ENCODE measurements at regions not wholly inside any gene's neighbourhood (a gene's known extent, or its start where the extent isn't known, plus 50 kb on each side); places are given as distances from the start of the nearest gene placed in this dataset.
"Not testable (repeated sequence)": the region's sequence is repeated elsewhere in the genome, so short reads cannot be mapped to it uniquely, and the experiment has no call there.

DNA sequence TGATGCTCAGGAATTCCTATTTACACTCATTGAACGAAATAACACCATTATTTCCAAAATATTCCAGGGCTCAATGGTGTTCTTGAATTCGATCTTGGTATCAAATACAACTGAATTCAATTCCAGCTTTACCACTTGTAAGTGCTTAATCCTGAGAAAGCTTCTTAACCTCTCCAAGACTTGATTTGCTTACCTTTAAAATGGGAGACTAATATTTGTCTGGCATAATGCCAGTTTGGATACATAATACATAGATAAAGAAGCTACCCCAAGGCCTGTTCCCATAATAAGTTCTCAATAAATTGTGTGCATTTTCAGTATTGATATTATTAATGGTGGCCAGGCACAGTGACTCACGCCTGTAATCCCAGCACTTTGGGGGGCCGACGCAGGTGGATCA, 368.9 kb upstream of the MAF start:
- no peak for DNase-seq

DNA sequence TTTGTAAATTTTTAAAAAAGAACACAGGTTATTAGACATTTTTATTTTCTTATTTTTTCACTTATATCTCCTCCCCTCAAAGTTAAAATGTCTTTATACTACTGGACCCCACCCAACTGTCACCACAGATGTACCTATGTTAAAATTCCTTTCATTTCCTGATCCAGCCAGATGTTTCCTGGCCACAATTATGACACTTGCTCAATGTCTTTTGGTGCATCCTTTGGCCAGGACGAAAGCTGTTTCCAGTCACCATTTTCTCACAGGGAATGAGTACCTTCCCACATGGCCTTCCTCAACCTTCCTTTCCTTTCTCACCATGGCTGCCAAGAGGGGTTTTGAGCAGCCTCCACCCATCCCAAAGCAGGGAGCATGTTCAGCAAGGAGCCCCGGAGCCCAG, 365.7 kb upstream of the MAF start:
- DNase-seq: no peak

- no peak for DNase-seq
These were observed 365.2 kb upstream of the MAF start for GRCh38 chr16:79965718-79966117.

DNA sequence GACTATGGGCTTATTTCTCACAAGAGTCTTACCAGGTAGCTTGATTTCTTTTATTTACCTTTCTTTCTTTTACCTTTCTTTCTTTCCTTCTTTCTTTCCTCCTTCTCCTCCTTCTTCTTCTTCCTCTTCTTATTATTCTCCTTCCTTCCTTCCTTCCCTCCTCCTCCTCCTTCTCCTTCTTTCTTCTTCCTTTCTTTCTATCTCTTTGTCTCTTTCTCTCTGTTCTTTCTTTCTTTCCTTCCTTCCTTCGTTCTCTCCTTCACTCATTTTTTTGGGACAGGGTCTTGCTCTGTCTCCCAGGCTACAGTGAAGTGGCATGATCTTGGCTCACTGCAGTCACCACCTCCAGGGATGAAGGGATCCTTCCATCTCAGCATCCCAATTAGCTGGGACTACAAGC, 363.6 kb upstream of the MAF start:
- no peak for DNase-seq

DNA sequence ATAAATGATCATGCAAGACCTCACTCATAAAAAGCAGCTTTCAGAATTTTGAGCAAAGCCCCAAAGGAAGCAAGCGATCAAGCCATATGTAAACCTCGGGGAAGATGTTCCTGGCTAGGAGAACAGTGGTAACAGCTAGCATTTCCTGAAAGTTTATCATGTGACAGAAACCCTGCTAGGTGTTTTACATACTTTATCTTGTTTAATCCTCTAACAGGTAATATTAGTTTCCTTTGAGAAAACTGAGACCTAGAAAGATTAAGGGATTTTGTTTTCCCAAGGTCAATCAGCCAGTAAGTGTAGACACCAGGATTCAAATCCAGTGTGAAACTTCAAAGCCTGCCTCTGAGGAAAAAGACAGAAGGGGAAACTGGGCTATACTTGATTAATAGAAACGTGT, 362.4 kb upstream of the MAF start:
- no peak for DNase-seq

DNA sequence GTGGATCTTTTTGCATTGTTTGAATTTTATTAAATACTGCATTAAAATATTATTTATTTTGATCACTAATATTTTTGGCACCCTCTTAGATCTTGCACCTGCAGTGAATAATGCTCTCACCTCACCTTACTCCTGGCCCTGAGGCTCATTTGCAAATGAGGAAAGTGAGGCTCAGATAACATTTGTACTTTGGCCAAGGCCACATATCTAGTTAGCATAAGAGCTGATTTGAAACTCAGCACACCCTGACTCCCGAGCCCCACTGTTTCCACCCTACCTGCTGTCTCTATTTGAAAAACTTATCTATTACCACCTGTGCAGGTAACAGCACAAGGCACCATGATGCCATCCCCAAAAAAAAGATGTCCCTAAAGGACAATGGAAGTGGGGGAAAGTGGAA, 358.7 kb upstream of the MAF start:
- no peak for DNase-seq

DNA sequence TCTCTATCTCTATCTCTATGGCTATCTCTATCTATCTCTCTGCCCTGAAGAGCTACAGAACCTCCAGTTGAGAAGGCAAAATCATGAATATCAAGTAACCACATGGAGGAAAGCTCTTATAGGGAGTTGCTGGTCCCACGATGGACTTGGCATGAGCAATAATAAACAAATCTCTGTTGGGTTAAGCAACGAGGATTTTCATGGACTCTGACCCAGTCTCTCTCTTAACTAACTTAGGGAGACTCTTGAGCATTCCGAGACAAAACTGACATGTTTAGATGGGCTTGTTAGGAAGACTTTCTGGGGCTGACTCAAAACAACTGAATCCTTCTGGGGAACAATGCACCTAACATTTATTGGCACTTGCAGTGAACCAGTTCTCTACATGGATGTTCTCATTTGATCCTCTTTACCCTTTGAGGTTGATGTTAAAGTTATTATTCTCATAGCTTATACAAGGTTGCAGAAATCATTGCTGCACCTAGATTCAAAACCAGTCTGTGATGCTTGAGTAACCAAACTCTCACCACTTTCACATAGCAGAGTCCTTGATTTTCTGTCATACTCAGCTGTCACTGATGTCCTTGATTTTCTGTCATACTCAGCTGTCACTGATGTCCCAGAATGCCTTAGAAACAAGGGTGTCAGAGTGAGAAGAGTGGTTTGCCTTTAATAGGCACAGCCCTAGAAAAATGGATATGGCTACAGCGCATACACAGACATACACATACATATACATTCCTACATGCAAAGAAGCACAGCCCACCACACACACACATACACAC, 354.6 kb upstream of the MAF start:
- no peak for DNase-seq

DNA sequence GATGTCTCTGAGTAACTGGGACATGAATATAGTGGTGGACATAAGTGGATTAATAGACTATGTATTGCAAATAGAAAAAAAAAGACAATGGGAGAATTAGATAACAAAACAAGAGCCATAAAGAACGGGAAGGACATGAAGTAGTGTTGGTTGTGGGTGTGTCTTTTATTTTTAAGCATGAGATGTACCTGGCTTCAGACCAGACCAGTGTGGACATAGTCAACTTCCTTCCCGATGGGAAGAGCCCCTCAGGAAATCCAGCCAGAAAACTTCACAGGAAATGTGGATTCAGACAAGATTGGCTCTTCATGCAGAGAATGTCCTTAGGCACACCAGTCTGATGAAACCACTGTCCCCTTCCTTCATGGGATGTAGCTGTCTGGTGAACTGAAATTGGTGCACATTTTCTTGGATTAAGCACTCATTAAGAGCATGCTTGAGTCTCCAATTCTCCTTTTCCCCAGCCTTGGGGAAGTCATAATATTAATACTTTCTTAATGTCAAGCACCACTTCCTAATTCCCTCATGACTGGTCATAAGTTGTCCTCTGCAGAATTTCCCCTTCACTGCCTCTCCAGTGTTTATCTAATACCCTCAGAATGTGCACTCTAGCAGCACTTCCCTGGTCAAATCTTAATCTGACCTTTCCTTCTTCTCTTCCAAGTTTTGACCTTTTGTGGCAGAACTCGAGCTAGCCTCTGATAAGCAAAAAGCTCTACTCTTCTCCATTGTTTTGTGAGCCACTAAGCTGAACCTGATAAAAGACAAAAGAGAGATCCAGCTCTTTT, 350.6 kb upstream of the MAF start:
- DNase-seq: no peak

DNA sequence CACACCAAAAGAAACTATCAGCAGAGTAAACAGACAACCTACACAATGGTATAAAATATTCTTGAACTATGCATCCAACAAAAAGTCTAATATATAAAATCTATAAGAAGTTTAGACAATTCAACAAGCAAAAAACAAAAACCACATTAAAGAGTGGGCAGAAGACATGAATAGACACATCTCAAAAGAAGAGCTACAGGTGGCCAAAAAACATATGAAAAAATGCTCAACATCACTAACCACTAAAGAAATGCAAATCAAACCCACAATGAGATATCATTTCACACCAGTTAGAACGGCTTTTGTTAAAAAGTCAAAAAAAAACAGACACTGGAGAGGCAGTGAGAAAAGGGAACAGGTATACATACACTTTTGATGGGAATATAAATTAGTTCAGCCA, 348.9 kb upstream of the MAF start:
- DNase-seq: no peak

- no peak for DNase-seq
These were observed 347.2 kb upstream of the MAF start for GRCh38 chr16:79947771-79948170.

- DNase-seq: no peak
These were observed 345.7 kb upstream of the MAF start for GRCh38 chr16:79946252-79946651.

GRCh38 chr16:79943736-79944135, 343.2 kb upstream of the MAF start:
- no peak for DNase-seq

- no peak for DNase-seq
These were observed 338.0 kb upstream of the MAF start for GRCh38 chr16:79938575-79938974.

GRCh38 chr16:79937671-79938070, 337.1 kb upstream of the MAF start:
- not testable (repeated sequence) for DNase-seq

GRCh38 chr16:79933603-79934002, 333.1 kb upstream of the MAF start:
- no peak for DNase-seq

GRCh38 chr16:79932572-79932971, 332.0 kb upstream of the MAF start:
- no peak for DNase-seq

DNA sequence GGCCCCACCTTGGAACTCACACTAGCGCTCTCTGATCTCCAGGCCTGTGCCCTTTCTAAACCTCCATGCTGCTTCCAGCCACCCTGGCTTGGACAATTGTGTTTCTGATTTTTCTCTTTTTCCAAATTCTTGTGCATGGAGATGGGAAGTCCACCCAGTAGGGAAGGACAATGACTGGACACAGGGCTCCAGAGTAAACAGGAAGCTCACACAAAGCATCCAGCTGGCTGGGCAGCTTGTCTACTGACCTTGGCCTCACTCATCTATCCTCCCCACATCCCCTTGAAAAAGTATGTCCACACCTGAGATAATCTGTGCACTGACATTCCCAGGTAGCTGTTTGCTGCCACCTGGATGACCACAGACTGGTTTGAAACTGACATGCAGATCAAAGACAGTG, 331.2 kb upstream of the MAF start:
- DNase-seq: no peak

DNA sequence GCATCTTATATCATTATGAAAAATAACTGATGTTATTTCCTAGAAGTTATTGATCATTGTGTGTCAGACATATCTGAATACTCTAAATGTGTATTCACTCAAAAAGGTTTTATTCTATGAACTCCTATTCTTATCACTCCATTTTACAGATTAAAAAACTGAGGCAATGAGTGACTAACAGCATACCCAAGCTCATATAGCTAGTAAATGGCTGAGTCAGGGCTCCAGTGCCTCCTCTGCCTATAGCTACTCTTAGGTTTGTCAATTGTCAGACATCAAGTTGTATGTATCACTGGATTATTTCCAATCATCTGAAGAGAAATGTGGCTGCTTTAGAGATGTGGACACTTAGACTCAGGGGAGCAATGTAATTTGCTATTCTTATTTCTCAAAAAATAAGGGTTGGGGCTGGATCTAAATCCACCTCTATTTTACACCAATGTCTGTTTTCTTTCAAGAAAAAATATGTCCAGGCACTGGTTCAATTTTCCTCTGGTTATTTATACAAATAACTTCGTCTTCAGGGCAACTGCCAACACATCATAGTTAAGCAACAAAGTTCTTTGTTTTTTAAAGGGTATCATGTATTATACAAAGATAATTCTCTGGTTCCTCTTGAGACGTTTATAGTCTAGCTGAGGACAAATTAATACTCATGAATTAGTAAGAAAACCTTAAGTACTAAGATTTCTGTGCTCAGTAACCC, 328.9 kb upstream of the MAF start:
- no peak for DNase-seq

DNA sequence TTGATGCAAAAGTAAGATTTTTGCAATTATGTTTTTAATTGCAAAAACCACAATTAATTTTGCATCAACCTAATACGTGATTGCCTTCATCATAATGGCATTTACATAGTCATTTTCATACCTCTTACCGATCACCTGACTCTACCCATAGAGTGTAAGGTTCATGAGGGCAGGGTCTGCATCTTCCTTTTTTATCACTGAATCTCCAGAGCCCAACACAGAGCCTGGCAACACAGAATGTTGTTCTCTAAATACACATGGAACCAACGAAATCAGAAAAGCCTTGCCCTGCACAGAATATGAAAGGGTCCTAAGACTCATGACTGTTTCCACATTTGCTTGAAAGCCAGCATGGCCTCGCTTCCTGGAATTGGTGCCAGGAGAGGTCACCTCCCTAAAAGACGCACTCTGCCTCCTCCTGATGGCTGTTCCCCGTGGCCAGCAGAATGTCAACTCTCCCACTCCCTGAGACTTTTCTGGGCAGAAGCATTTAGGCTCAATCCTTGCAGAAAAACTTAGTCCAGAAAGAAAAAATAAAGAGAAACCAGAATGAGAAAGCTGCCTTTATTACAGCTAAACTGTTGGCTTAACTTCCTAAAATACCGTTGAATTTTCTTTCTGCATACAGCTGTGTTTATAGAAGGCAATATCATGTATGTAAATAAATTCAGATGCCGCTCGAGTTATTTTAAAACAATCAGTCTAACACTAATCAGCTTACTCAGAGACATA, 327.8 kb upstream of the MAF start:
- DNase-seq: no peak

GRCh38 chr16:79926451-79927205, 326.1 kb upstream of the MAF start:
- no peak for DNase-seq

DNA sequence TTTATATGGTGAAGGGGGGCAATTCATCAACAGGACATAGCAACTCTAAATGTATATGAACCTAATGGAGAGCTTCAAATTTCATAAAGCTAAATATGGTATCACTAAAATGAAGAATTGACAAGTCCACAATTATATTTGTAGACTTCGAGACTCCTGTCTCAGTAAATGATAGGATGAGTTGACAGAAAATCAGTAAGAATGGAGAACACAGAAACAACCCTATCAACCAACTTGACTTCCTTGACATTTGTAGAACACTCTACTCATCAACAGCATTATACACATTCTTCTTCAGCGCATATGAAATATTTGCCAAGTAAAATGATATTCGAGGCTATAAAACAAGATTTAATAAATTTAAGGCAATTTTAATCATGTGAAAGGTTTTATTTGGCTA, 322.9 kb upstream of the MAF start:
- DNase-seq: no peak

GRCh38 chr16:79920685-79921084, 320.1 kb upstream of the MAF start:
- no peak for DNase-seq
